Stimulated activated CD4-positive, alpha-beta T cell treated with anti-CD3 and anti-CD28 coated beads, Interleukin-2, amount 100 ng/mL, for 48 hours (primary cell): ENCODE measurements at regions not wholly inside any gene's neighbourhood (a gene's known extent, or its start where the extent isn't known, plus 50 kb on each side); places are given as distances from the start of the nearest gene placed in this dataset.

Experiments used
- DNase-seq, 2 donors: peaks; one replicate each; pipeline ENCODE4 v3.0.0-alpha.2; 2020

- no peak for DNase-seq
Measured at GRCh38 chr13:64339373-64340063, 2890.6 kb downstream of the PCDH9 start.

GRCh38 chr13:64338671-64339070, 2891.5 kb downstream of the PCDH9 start:
- no peak for DNase-seq

- DNase-seq = no peak
Measured at GRCh38 chr13:64333888-64334287, 2896.2 kb downstream of the PCDH9 start.

- no peak for DNase-seq
Measured at GRCh38 chr13:64332048-64332447, 2898.1 kb downstream of the PCDH9 start.

GRCh38 chr13:64327505-64328194, 2902.5 kb downstream of the PCDH9 start:
- DNase-seq = no peak

GRCh38 chr13:64314331-64314730, 2898.7 kb upstream of the PCDH20 start:
- DNase-seq = no peak

- DNase-seq = no peak
Measured at GRCh38 chr13:64311948-64312347, 2896.3 kb upstream of the PCDH20 start.

- no peak for DNase-seq
Measured at GRCh38 chr13:64311112-64311511, 2895.5 kb upstream of the PCDH20 start.

GRCh38 chr13:64305246-64305645, 2889.6 kb upstream of the PCDH20 start:
- DNase-seq = no peak

GRCh38 chr13:64300239-64300638, 2884.6 kb upstream of the PCDH20 start:
- no peak for DNase-seq

GRCh38 chr13:64293923-64294322, 2878.3 kb upstream of the PCDH20 start:
- no peak for DNase-seq

GRCh38 chr13:64289702-64290101, 2874.1 kb upstream of the PCDH20 start:
- DNase-seq = no peak

- DNase-seq = no peak
Measured at GRCh38 chr13:64283926-64284325, 2868.3 kb upstream of the PCDH20 start.

- no peak for DNase-seq
Measured at GRCh38 chr13:64278493-64278892, 2862.8 kb upstream of the PCDH20 start.

GRCh38 chr13:64277097-64277496, 2861.4 kb upstream of the PCDH20 start:
- no peak for DNase-seq

- no peak for DNase-seq
Measured at GRCh38 chr13:64276232-64276631, 2860.6 kb upstream of the PCDH20 start.

- no peak for DNase-seq
Measured at GRCh38 chr13:64274481-64275217, 2859.0 kb upstream of the PCDH20 start.

- DNase-seq = no peak
Measured at GRCh38 chr13:64273780-64274179, 2858.1 kb upstream of the PCDH20 start.

- DNase-seq = no peak
Measured at GRCh38 chr13:64272681-64273080, 2857.0 kb upstream of the PCDH20 start.

- DNase-seq = no peak
Measured at GRCh38 chr13:64266024-64266423, 2850.4 kb upstream of the PCDH20 start.

GRCh38 chr13:64263285-64263684, 2847.6 kb upstream of the PCDH20 start:
- no peak for DNase-seq

- no peak for DNase-seq
Measured at GRCh38 chr13:64256751-64257150, 2841.1 kb upstream of the PCDH20 start.

GRCh38 chr13:64255988-64256387, 2840.3 kb upstream of the PCDH20 start:
- no peak for DNase-seq
